A673 (cell line): ENCODE measurements at regions not wholly inside any gene's neighbourhood (a gene's known extent, or its start where the extent isn't known, plus 50 kb on each side); places are given as distances from the start of the nearest gene placed in this dataset.

Experiments
- BruUV-seq: library from RNA; stranded (reverse); fragments of 400-500 nt; replicated peaks from 2 replicates; lab custom pipeline; 2021; lab: Mats Ljungman, UMichigan
- CTCF ChIA-PET: fragments of 300-600 bp; sonication (Branson Sonifier 250); formaldehyde crosslinking; loops from one replicate; lab custom pipeline; 2022; ENCODE audit warnings: antibody characterized with exemption; lab: Charles Lee
- POLR2A ChIA-PET: fragments of 300-600 bp; sonication (Branson Sonifier 250); formaldehyde crosslinking; loops from one replicate; lab custom pipeline; 2022; ENCODE audit warnings: antibody characterized with exemption; ENCODE audit not compliant: low non-redundant PET; lab: Charles Lee
- DNase-seq: peaks from one replicate; pipeline ENCODE4 v3.0.0-alpha.2; 2015; ENCODE audit warnings: low spot score
- H3K27ac ChIP-seq: fragments of 200-600 bp; sonication (generic); 2 replicates; pipeline ENCODE4 v1.5.1; 2016; ENCODE audit warnings: mixed run types, low read depth, mild to moderate bottlenecking, mixed read lengths, antibody characterized with exemption, low read length; ENCODE audit not compliant: poor library complexity, severe bottlenecking
- H3K27me3 ChIP-seq: fragments of 200-600 bp; sonication (generic); replicated peaks from 2 replicates; pipeline ENCODE4 v1.6.1; 2017; ENCODE audit warnings: mixed run types, low read depth, mild to moderate bottlenecking, mixed read lengths, antibody characterized with exemption, low read length; ENCODE audit not compliant: insufficient read depth, poor library complexity
- H3K36me3 ChIP-seq: fragments of 200-600 bp; sonication (generic); 2 replicates; pipeline ENCODE4 v1.6.1; 2016; ENCODE audit warnings: mixed run types, mild to moderate bottlenecking, mixed read lengths, antibody characterized with exemption, low read length; ENCODE audit not compliant: insufficient read depth, poor library complexity, severe bottlenecking
- H3K4me1 ChIP-seq: fragments of 200-600 bp; sonication (generic); 2 replicates; pipeline ENCODE4 v1.6.1; 2017; ENCODE audit warnings: mixed run types, mild to moderate bottlenecking, mixed read lengths, antibody characterized with exemption, low read length; ENCODE audit not compliant: insufficient read depth, poor library complexity, severe bottlenecking
- H3K4me3 ChIP-seq: fragments of 200-600 bp; sonication (generic); 2 replicates; pipeline ENCODE4 v1.5.1; 2016; ENCODE audit warnings: low read depth, mixed run types, mild to moderate bottlenecking, mixed read lengths, low read length; ENCODE audit not compliant: poor library complexity, severe bottlenecking
- H3K9me3 ChIP-seq: fragments of 200-600 bp; sonication (generic); 2 replicates; pipeline ENCODE4 v1.6.1; 2016; ENCODE audit warnings: mixed run types, low read depth, mild to moderate bottlenecking, mixed read lengths, antibody characterized with exemption, low read length; ENCODE audit not compliant: poor library complexity, severe bottlenecking
- EZH2 ChIP-seq: fragments of 200-600 bp; sonication (generic); IDR thresholded peaks from 2 replicates; pipeline ENCODE4 v1.6.1; 2017; ENCODE audit warnings: borderline replicate concordance, low read depth, mild to moderate bottlenecking, mixed read lengths, antibody characterized with exemption, low read length; ENCODE audit not compliant: poor library complexity, severe bottlenecking
- intact Hi-C: fragments of 100-400 bp; cut with micrococcal nuclease; formaldehyde crosslinking; loops from one replicate; pipeline ENCODE4 v1.10.0; 2022; ENCODE audit not compliant: unreplicated experiment
- TF ChIP-seq, protein P1 (sequence below): fragments of 300-800, 200-600 bp; sonication (generic); conservative IDR thresholded peaks from 2 replicates; pipeline ENCODE4 v1.5.1; 2017; ENCODE audit warnings: low read depth, mild to moderate bottlenecking, antibody characterized with exemption, low read length, moderate library complexity, mixed read lengths

DNA sequence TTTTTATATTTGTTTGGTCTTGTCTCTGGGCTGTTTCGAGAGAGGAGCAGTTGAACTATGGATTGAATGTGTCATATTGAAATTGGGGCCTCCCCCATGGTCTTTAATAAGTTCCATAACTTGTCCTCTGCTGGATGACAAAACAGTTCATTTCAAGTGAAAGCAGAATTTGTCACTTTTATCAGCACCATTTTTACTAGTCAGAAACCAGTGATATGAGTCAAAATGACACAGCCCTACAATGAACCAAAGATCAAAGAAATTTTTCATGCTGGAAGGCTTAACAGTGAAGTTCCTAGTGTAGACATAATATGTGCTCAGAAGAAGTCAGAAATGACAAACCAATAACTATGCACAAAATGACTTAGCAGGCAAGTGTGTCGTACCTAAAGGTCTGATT is 133.6 kb upstream of the VWC2 start:
- no peak for DNase-seq
- BruUV-seq: no TSS peak
- Histone ChIP-seq H3K4me3 (no peak overlapping the region), H3K36me3 (no peaks in the 10 kb centered on the region), H3K9me3 (peaks cover 9% of the 10 kb centered on the region), H3K27ac (no peak overlapping the region), H3K27me3 (no peaks in the 10 kb centered on the region), H3K4me1 (no peaks in the 10 kb centered on the region)
- ChIA-PET CTCF (no interaction called here), POLR2A (no interaction called here)
- TF ChIP-seq, protein P1, sequence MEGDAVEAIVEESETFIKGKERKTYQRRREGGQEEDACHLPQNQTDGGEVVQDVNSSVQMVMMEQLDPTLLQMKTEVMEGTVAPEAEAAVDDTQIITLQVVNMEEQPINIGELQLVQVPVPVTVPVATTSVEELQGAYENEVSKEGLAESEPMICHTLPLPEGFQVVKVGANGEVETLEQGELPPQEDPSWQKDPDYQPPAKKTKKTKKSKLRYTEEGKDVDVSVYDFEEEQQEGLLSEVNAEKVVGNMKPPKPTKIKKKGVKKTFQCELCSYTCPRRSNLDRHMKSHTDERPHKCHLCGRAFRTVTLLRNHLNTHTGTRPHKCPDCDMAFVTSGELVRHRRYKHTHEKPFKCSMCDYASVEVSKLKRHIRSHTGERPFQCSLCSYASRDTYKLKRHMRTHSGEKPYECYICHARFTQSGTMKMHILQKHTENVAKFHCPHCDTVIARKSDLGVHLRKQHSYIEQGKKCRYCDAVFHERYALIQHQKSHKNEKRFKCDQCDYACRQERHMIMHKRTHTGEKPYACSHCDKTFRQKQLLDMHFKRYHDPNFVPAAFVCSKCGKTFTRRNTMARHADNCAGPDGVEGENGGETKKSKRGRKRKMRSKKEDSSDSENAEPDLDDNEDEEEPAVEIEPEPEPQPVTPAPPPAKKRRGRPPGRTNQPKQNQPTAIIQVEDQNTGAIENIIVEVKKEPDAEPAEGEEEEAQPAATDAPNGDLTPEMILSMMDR: no peak
- no peak for TF ChIP-seq EZH2
- intact Hi-C loops: no loop called here

DNA sequence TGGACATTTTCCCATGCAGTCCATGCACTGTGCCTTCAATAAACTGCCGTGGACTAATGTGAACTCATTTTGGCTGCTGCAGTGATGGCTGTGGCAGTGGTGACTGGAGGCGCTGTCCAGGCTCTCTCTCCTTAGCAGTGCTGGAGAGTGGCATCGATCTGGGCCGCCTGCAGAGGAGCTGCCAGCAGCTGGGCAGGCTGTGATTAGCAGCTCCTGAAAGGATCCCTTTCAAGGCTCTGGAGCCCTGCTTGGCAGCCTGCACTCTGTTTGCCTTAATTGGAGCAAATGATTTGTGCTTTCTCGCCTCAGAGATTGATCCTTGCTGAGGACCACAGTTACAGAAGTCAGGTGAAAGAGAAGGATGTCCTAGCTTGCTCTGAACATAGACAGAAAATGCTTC is 130.1 kb upstream of the VWC2 start:
- intact Hi-C loops: no loop called here
- TF ChIP-seq, protein P1: no peak
- no peak for TF ChIP-seq EZH2
- H3K36me3 ChIP-seq: no peaks in the 10 kb centered on the region
- H3K4me3 ChIP-seq: no peak overlapping the region
- no peaks in the 10 kb centered on the region for H3K27me3 ChIP-seq
- CTCF ChIA-PET: no interaction called here
- no peak for DNase-seq
- no TSS peak for BruUV-seq
- H3K4me1 ChIP-seq: no peaks in the 10 kb centered on the region
- peaks cover 4% of the 10 kb centered on the region for H3K9me3 ChIP-seq
- no peak overlapping the region for H3K27ac ChIP-seq
- POLR2A ChIA-PET: no interaction called here

DNA sequence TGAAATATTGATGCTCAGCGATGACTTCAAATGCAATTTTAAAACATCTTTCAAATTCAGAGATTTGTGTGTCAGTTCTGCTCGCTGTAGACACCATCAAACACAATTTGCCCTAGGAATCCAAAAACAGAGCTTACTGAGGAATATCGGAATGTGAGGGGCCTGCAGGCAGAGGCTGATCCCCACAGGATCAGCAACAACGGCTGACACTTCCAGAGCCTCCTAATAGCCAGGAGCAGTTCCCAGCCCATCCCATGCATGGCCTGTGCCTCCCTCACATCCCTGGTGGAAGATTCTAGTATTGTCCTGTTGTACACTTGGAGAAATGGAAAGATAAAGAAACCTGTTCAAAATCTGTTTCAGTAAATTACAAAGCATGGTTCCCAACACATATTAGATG is 129.7 kb upstream of the VWC2 start:
- intact Hi-C loops: no loop called here
- CTCF ChIA-PET: no interaction called here
- TF ChIP-seq, protein P1: no peak
- no peak for TF ChIP-seq EZH2
- DNase-seq: no peak
- Histone ChIP-seq H3K27ac (no peak overlapping the region), H3K4me3 (no peak overlapping the region), H3K36me3 (no peaks in the 10 kb centered on the region), H3K4me1 (no peaks in the 10 kb centered on the region), H3K27me3 (no peaks in the 10 kb centered on the region), H3K9me3 (peaks cover 1% of the 10 kb centered on the region)
- no TSS peak for BruUV-seq
- POLR2A ChIA-PET: no interaction called here
